Choroid plexus epithelial cell (primary cell): ENCODE measurements at regions not wholly inside any gene's neighbourhood (a gene's known extent, or its start where the extent isn't known, plus 50 kb on each side); places are given as distances from the start of the nearest gene placed in this dataset.

Source experiments
- DNase-seq: peaks from one replicate; pipeline ENCODE4 v3.0.0-alpha.2; 2010; ENCODE audit warnings: low read depth
- H3K4me3 ChIP-seq: 2 replicates; pipeline ENCODE4 v1.5.1; 2011; ENCODE audit warnings: low read depth, mild to moderate bottlenecking, control low read depth, low read length, moderate library complexity
- TF ChIP-seq, protein P1 (sequence below): conservative IDR thresholded peaks from 2 replicates; pipeline ENCODE4 v1.5.1; 2011; ENCODE audit warnings: low read depth, mild to moderate bottlenecking, control low read depth, inconsistent platforms, low read length, moderate library complexity

DNA sequence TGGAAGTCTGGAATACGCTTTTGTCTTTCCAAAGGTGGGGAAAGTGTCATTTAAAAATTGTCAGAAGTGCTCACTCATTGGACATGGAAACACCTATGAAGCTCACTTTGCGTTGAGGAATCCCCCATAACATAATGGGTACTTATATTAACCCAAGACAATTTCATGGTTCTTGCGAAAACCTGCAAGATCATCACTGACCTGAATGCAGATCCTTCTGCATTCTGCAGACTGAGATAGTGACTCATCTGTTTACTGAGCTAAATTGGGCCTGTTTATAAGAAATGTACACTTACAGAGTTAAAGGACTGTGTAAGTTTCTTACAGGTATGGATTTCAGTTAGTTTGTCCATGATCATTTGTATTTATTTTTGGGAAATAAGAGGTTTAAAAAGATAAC is 153.0 kb downstream of the HMHB1 start:
- no peak overlapping the region for H3K4me3 ChIP-seq
- TF ChIP-seq, protein P1, sequence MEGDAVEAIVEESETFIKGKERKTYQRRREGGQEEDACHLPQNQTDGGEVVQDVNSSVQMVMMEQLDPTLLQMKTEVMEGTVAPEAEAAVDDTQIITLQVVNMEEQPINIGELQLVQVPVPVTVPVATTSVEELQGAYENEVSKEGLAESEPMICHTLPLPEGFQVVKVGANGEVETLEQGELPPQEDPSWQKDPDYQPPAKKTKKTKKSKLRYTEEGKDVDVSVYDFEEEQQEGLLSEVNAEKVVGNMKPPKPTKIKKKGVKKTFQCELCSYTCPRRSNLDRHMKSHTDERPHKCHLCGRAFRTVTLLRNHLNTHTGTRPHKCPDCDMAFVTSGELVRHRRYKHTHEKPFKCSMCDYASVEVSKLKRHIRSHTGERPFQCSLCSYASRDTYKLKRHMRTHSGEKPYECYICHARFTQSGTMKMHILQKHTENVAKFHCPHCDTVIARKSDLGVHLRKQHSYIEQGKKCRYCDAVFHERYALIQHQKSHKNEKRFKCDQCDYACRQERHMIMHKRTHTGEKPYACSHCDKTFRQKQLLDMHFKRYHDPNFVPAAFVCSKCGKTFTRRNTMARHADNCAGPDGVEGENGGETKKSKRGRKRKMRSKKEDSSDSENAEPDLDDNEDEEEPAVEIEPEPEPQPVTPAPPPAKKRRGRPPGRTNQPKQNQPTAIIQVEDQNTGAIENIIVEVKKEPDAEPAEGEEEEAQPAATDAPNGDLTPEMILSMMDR = no peak
- DNase-seq = peak; percentile 55

DNA sequence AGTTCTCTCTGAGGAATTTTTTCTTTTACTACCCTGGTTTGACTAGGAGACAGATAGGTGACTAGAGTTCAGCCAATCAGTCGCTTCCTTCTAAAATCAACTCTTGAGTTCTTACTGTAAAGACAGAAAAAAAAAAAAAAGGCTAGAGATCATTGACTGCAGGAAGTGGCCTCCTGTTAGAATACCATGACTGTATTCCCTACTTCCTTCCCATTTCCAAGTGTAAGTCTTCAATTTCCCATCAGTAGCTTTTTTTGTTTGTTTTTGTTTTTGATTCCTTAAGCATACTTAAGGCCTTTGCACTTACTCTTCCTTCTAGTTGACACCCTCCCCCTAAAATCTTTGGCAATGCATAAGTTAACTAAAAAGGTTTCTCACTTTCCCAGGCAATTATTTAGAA is 154.3 kb downstream of the HMHB1 start:
- DNase-seq = no peak
- no peak overlapping the region for H3K4me3 ChIP-seq
- TF ChIP-seq, protein P1 = no peak

DNA sequence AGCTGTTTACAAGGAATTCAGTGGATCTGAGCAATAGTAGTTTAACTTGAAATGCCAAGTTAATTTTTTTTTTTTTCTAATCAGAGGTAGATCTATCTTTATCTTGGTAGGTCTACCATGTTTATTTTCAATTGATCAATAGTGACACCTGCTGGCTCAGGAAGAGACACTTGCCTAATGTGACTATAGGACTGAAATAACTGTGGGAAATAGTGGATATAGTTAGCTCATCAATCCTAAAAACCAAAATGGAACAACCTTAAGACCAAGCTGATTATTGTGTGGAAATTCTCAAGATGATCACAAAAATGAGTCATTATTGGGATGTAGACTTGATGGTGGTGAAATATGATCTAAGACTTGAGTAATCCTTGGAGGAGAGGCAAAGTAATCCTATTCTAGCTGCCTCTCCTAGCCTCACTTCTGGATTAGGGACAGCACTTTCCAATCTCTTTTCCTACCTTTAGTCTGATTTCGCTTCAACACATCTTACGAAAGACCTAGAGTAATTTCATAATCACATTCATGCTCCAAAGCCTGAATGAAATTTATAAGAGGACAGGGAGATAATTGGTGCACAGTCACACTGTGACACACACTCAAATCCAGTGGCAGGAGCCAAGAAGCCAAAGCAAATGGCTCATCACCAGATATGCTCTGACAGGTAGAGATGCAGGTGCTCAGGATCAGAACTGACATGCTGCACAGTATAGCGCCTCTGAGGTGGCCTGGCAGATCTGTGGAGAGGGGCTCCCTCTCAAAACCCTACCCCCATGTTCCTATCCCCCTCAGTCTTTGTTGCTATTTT is 156.3 kb downstream of the HMHB1 start:
- no peak overlapping the region for H3K4me3 ChIP-seq
- peak; percentile 78 for DNase-seq
- TF ChIP-seq, protein P1 = peak; percentile 61

DNA sequence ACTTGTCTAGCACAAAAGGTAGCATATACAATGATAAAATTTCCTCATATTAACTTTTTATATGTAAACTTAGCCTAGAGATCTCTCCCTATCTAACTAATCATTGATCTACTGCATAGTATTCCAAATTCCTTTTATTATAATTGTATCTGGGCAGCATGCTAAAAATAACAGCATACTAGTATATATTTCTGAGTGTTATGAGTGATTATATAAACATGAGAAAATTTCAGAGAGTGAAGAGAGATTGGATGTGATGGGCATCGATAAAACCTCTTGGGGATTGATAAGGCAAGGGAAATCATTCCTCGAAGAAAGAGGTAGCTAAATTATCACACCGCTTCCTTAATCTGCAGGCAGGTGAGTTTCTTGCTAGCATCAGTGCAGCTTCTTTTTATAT is 158.2 kb downstream of the HMHB1 start:
- H3K4me3 ChIP-seq = no peak overlapping the region
- no peak for DNase-seq
- TF ChIP-seq, protein P1 = no peak

DNA sequence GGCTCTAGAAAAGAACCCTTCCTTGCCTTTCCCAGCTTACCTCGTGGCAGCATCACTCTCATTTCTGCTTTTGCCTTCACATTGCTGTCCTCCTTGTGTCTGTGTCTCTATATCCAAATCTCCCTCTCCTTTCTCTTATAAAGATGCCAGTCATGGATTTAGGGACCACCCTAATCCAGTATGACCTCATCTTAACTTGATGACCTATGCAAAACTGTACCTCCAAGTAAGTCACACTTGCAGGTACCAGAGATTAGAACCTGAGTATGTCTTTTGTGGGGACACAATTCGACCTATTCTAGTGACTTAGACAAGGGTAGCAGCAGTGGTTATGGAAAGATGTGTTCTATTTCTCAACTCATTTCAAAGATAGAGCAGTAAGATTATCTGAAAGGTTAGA is 160.1 kb downstream of the HMHB1 start:
- no peak overlapping the region for H3K4me3 ChIP-seq
- DNase-seq = no peak
- TF ChIP-seq, protein P1 = no peak

DNA sequence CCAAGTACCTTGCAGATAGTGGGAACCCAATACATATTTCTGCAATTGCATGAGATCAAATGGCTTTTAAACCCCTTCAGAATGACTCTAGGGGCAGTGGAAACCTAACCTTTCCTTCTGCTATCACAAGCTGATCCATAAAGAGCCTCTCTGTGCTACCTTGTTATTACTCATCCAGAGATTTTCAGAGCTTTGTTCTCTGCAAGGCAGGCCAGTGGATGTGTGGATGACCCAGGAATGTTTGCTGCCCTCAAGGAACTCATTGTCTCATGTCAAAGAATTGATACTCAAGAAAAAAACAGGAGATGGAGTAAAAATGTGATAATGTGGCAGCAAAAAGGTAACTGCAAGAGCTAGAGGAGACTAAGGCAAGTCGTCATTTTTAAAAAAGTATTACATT is 164.1 kb downstream of the HMHB1 start:
- no peak for DNase-seq
- TF ChIP-seq, protein P1 = no peak
- no peak overlapping the region for H3K4me3 ChIP-seq

DNA sequence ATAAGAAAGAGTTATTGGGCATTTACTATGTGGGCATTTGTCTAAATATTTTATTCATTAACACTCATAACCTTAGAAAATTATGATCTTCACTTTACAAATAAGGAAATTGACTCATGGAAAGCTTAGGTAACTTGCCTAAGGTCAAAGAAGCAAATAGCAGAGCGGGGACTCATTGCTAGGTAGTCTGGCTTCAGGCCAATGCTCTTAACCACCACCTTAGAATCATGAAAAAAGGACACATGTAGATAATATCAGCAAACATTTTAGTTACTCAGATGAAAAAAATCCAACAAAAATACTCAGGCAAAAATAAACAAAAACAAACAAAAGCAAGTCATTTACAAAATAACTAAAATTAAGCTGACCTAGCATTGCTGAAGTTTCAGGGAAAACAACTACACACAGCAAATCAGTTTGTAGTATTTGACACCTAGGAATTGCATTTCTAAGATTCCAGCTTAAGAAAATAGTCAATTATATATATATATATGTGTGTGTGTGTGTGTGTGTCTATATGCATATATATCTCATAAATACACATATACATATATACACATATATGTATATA is 166.0 kb downstream of the HMHB1 start:
- peak; percentile 48 for DNase-seq
- TF ChIP-seq, protein P1 = no peak
- H3K4me3 ChIP-seq = no peak overlapping the region
